ENCODE measurements at regions not wholly inside any gene's neighbourhood (a gene's known extent, or its start where the extent isn't known, plus 50 kb on each side); places are given as distances from the start of the nearest gene placed in this dataset.

- no peaks in the 10 kb centered on the region for H3K4me1 ChIP-seq
- no peak overlapping the region for H3K4me2 ChIP-seq
- H3K4me3 ChIP-seq = no peak overlapping the region
- H3K9me3 ChIP-seq = no peaks in the 10 kb centered on the region
- no peak for ATAC-seq
- DNase-seq (ENCODE audit: low read depth in 1 of 2, low spot score in 1 of 2) = no peak
- FAIRE-seq = no peak
- no peak for TF ChIP-seq JUNB (IDR thresholded peaks at IDR 0.05)
- TF ChIP-seq CBX8 (IDR thresholded peaks at IDR 0.05) = no peak
- 17% methylated on average over 1 of the region's 1 CpG for WGBS (ENCODE audit: missing lambda C conversion rate)
- CTCF ChIA-PET = interaction anchor here (0.7 kb wide), 1 partner anchor 36 kb away, joined by 3 read pairs; no protein-coding TSS in a partner anchor
- POLR2A ChIA-PET = no interaction called here
- H3K27ac ChIP-seq = no peak overlapping the region
These were observed 68.5 kb upstream of the NXT1 start for GRCh38 chr20:23282111-23282510.

- Histone ChIP-seq H3K4me3 (no peak overlapping the region), H3K4me1 (no peaks in the 10 kb centered on the region), H3K9me3 (no peaks in the 10 kb centered on the region), H3K4me2 (no peak overlapping the region), H3K27ac (no peak overlapping the region)
- no peak for FAIRE-seq
- ChIA-PET CTCF (interaction anchor here (1.0 kb wide), 1 partner anchor 34 kb away, joined by 3 read pairs; no protein-coding TSS in a partner anchor), POLR2A (no interaction called here)
- TF ChIP-seq EP300 (IDR thresholded peaks at IDR 0.05) = no peak
- TF ChIP-seq EHMT2 (IDR thresholded peaks at IDR 0.05; ENCODE audit: low read depth) = no peak
- no peak for TF ChIP-seq RCOR1 (IDR thresholded peaks at IDR 0.05; ENCODE audit: low read depth, low read length)
- no peak for DNase-seq (ENCODE audit: low read depth in 1 of 2, low spot score in 1 of 2)
- no peak for ATAC-seq
- WGBS (ENCODE audit: missing lambda C conversion rate) = 85% methylated on average over 7 of the region's 7 CpGs
These were observed 70.8 kb upstream of the NXT1 start for GRCh38 chr20:23279836-23280235.

- Histone ChIP-seq H3K4me2 (no peak overlapping the region), H3K9me3 (no peaks in the 10 kb centered on the region), H3K4me3 (no peak overlapping the region), H3K4me1 (no peaks in the 10 kb centered on the region), H3K27ac (no peak overlapping the region)
- FAIRE-seq (no peak), DNase-seq (ENCODE audit: low read depth in 1 of 2, low spot score in 1 of 2) (no peak), ATAC-seq (no peak)
- WGBS (ENCODE audit: missing lambda C conversion rate) = 67% methylated on average over 4 of the region's 4 CpGs
- ChIA-PET CTCF (no interaction called here), POLR2A (no interaction called here)
- TF ChIP-seq NFE2L2 (conservative IDR thresholded peaks at IDR 0.05; ENCODE audit: low read length) (no peak), HMGXB4 (CRISPR knock-in tag; IDR thresholded peaks at IDR 0.05; ENCODE audit: borderline replicate concordance) (no peak), CBX2 (IDR thresholded peaks at IDR 0.05; ENCODE audit: borderline replicate concordance, low read depth) (no peak), RCOR1 (IDR thresholded peaks at IDR 0.05; ENCODE audit: low read depth, low read length) (no peak)
These were observed 72.4 kb upstream of the NXT1 start for GRCh38 chr20:23278172-23278571.

- no peak overlapping the region for H3K4me2 ChIP-seq
- POLR2A ChIA-PET = no interaction called here
- WGBS (ENCODE audit: missing lambda C conversion rate) = 67% methylated on average over 2 of the region's 2 CpGs
- H3K27ac ChIP-seq = no peak overlapping the region
- CTCF ChIA-PET = interaction anchor here (1.1 to 1.5 kb wide), 3 partner anchors 23 to 227 kb away, joined by 3 read pairs; no protein-coding TSS in a partner anchor
- H3K4me1 ChIP-seq = no peaks in the 10 kb centered on the region
- DNase-seq (ENCODE audit: low read depth in 1 of 2, low spot score in 1 of 2) (no peak), ATAC-seq (no peak), FAIRE-seq (no peak)
- no peak for TF ChIP-seq RFX5 (IDR thresholded peaks at IDR 0.05)
- TF ChIP-seq MAX (IDR thresholded peaks at IDR 0.05) = no peak
- TF ChIP-seq ELK1 (IDR thresholded peaks at IDR 0.05; ENCODE audit: low read depth, low read length) = no peak
- no peak for TF ChIP-seq CBX2 (IDR thresholded peaks at IDR 0.05; ENCODE audit: borderline replicate concordance, low read depth)
- TF ChIP-seq HEYL (CRISPR knock-in tag; IDR thresholded peaks at IDR 0.05) = no peak
- TF ChIP-seq HMGXB4 (CRISPR knock-in tag; IDR thresholded peaks at IDR 0.05; ENCODE audit: borderline replicate concordance) = no peak
- TF ChIP-seq ATOH8 (CRISPR knock-in tag; IDR thresholded peaks at IDR 0.05; ENCODE audit: low read depth) = no peak
- no peak for TF ChIP-seq EHMT2 (IDR thresholded peaks at IDR 0.05; ENCODE audit: low read depth)
- TF ChIP-seq RARB (CRISPR knock-in tag; IDR thresholded peaks at IDR 0.05) = no peak
- no peak for TF ChIP-seq TP53 (CRISPR knock-in tag; IDR thresholded peaks at IDR 0.05)
- H3K9me3 ChIP-seq = no peaks in the 10 kb centered on the region
- no peak overlapping the region for H3K4me3 ChIP-seq
These were observed 73.3 kb upstream of the NXT1 start for GRCh38 chr20:23277316-23277715.
